HEK293 (cell line): ENCODE measurements at regions not wholly inside any gene's neighbourhood (a gene's known extent, or its start where the extent isn't known, plus 50 kb on each side); places are given as distances from the start of the nearest gene placed in this dataset.

Experiments
- YY1 ChIP-seq: fragments of 450-650 bp; formaldehyde crosslinking; IDR thresholded peaks from 2 replicates; pipeline ENCODE4 v1.5.1; 2018; ENCODE audit warnings: missing biosample characterization, missing genetic modification characterization
- ZSCAN18 ChIP-seq: fragments of 450-650 bp; formaldehyde crosslinking; IDR thresholded peaks from 2 replicates; pipeline ENCODE4 v1.5.1; 2016; ENCODE audit warnings: missing biosample characterization, missing genetic modification characterization

DNA sequence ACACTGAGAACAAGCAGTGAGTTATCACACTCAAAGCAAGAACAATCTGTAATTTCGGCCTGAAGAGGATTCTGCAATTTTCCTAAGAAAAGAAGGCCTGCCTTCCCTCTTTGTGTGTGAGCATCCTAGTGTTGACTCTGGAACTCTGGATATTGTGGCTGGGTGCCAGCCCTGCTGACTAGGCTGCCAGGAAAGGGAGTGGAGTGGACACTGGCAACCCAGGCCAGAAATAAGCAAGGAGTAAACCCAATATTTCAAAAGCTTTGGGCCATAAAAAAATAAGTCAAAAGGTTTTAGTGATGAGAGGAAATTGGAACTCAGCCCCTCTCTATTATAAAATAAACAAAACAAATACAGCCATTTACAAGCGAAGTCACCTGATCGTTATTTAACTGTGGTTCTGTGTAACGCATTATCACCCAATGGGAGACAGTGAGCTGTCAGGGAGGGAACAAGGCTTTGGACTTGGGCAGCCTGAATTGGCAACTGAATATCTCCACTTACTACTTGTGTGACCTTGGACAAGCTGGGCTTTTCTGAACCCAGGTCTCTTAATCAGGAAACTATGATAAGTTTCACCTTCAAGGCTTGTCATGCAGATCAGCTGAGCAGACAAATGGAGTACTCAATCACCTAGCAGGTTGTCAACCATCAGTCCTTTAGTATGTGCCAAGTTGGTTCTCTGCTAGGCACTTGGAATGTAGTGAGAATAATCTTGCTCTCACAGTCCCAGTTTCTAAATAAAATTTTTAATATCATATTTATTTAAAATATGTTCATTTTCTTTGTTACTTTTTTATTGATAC, 196.2 kb downstream of the PAX1 start:
- TF ChIP-seq ZSCAN18 (tag by site-specific recombination) (no peak), YY1 (tag by site-specific recombination) (no peak)
